ENCODE measurements at regions not wholly inside any gene's neighbourhood (a gene's known extent, or its start where the extent isn't known, plus 50 kb on each side); places are given as distances from the start of the nearest gene placed in this dataset.

GRCh38 chr9:94033383-94033782, 50.9 kb upstream of the PTPDC1 start:
- TF ChIP-seq POLR2A (IDR thresholded peaks at IDR 0.05; ENCODE audit: low read depth, low read length): no peak
- no peak for TF ChIP-seq TAF1 (IDR thresholded peaks at IDR 0.05; ENCODE audit: low read depth, low read length)
- TF ChIP-seq POLR2AphosphoS5 (IDR thresholded peaks at IDR 0.05; ENCODE audit: low read depth, low read length): no peak
